HCT116 (cell line): ENCODE measurements at regions not wholly inside any gene's neighbourhood (a gene's known extent, or its start where the extent isn't known, plus 50 kb on each side); places are given as distances from the start of the nearest gene placed in this dataset.

Experiments used
- ATAC-seq: fragments of 200-7000 bp; cut with Tn5 transposase; 2 replicates; pipeline ENCODE4 v1.9.1; 2020; ENCODE audit warnings: mild to moderate bottlenecking, moderate library complexity
- BruUV-seq: library from RNA; stranded (reverse); fragments of 400-500 nt; replicated peaks from 2 replicates; lab custom pipeline; 2021; lab: Mats Ljungman, UMichigan
- CTCF ChIA-PET: fragments of 300-600 bp; sonication (Branson Sonifier 250); formaldehyde crosslinking; loops from one replicate; lab custom pipeline; 2021; ENCODE audit warnings: antibody characterized with exemption; lab: Charles Lee
- POLR2A ChIA-PET: fragments of 300-600, 350-600 bp; sonication (Branson Sonifier 250); formaldehyde crosslinking; loops from one replicate; lab custom pipeline; 2021; ENCODE audit warnings: antibody characterized with exemption; lab: Charles Lee
- RAD21 ChIA-PET, 2 experiments: fragments of 300-600 bp; sonication (Branson Sonifier 250); formaldehyde crosslinking; loops; one replicate each; lab custom pipeline; 2023; ENCODE audit warnings: low total read pairs in 2 of 2; ENCODE audit not compliant: uncharacterized antibody in 2 of 2, unreplicated experiment in 2 of 2, low non-redundant PET in 1 of 2; lab: Charles Lee
- DNase-seq: peaks from one replicate; pipeline ENCODE4 v3.0.0-alpha.2; 2010; ENCODE audit warnings: low read depth, low spot score
- H2AFZ ChIP-seq: fragments of 200-600 bp; shearing (Covaris generic), sonication (generic); 2 replicates; pipeline ENCODE4 v1.6.1; 2017; ENCODE audit warnings: low read depth, mixed run types, mixed read lengths, antibody characterized with exemption, low read length; ENCODE audit not compliant: poor library complexity, severe bottlenecking
- H3K27ac ChIP-seq: 2 replicates; pipeline ENCODE4 v1.5.1; 2012; ENCODE audit warnings: low read depth, low read length
- H3K27me3 ChIP-seq: fragments of 200-600 bp; sonication (generic); 2 replicates; pipeline ENCODE4 v1.6.1; 2016; ENCODE audit warnings: mixed run types, low read length, mixed read lengths; ENCODE audit not compliant: insufficient read depth
- H3K36me3 ChIP-seq, 2 experiments: fragments of 200-500 bp in 1 of 2; fragments of 200-600 bp in 1 of 2; sonication (Bioruptor generic) in 1 of 2; sonication (generic) in 1 of 2; 2 replicates each; pipeline versions ENCODE4 v1.5.1 to v1.6.1; 2014 to 2016; ENCODE audit warnings: low read length in 2 of 2, inconsistent platforms in 1 of 2, mixed read lengths in 1 of 2, mixed run types in 1 of 2; ENCODE audit not compliant: insufficient read depth in 2 of 2, control insufficient read depth in 1 of 2
- H3K4me1 ChIP-seq, 2 experiments: fragments of 200-600 bp in 1 of 2; sonication (generic) in 1 of 2; 2 replicates each; pipeline versions ENCODE4 v1.5.1 to v1.6.1; 2012 to 2017; ENCODE audit warnings: low read length in 2 of 2, inconsistent platforms in 1 of 2, mild to moderate bottlenecking in 1 of 2, mixed read lengths in 1 of 2, mixed run types in 1 of 2, moderate library complexity in 1 of 2; ENCODE audit not compliant: insufficient read depth in 2 of 2, control insufficient read depth in 1 of 2
- H3K4me2 ChIP-seq: fragments of 200-600 bp; sonication (generic); 2 replicates; pipeline ENCODE4 v1.6.1; 2017; ENCODE audit warnings: mixed run types, low read length, mixed read lengths
- H3K4me3 ChIP-seq, 2 experiments: fragments of 200-600 bp in 1 of 2; sonication (generic) in 1 of 2; replicated peaks in 1 of 2; 2 replicates each; pipeline ENCODE4 v1.5.1; 2011 to 2016; ENCODE audit warnings: low read length in 2 of 2, control low read depth in 1 of 2, low read depth in 1 of 2, mild to moderate bottlenecking in 1 of 2, mixed read lengths in 1 of 2, mixed run types in 1 of 2
- H3K79me2 ChIP-seq: fragments of 200-600 bp; sonication (generic); 2 replicates; pipeline ENCODE4 v1.6.1; 2017; ENCODE audit warnings: mild to moderate bottlenecking, mixed run types, low read length, moderate library complexity, mixed read lengths; ENCODE audit not compliant: insufficient read depth
- H3K9ac ChIP-seq: fragments of 200-600 bp; sonication (generic); 2 replicates; pipeline ENCODE4 v1.6.1; 2016; ENCODE audit warnings: low read length, mixed read lengths
- H3K9me2 ChIP-seq: fragments of 200-600 bp; sonication (generic), shearing (Covaris generic); 2 replicates; pipeline ENCODE4 v1.6.1; 2017; ENCODE audit warnings: mixed run types, mild to moderate bottlenecking, moderate library complexity; ENCODE audit not compliant: insufficient read depth
- H3K9me3 ChIP-seq, 2 experiments: fragments of 200-500 bp in 1 of 2; fragments of 200-600 bp in 1 of 2; sonication (Bioruptor generic) in 1 of 2; sonication (generic) in 1 of 2; 2 replicates each; pipeline ENCODE4 v1.6.1; 2014 to 2017; ENCODE audit warnings: low read length in 2 of 2, mixed read lengths in 2 of 2, inconsistent platforms in 1 of 2, low read depth in 1 of 2, mild to moderate bottlenecking in 1 of 2, mixed run types in 1 of 2, moderate library complexity in 1 of 2; ENCODE audit not compliant: control insufficient read depth in 1 of 2, insufficient read depth in 1 of 2
- H4K20me1 ChIP-seq: fragments of 200-600 bp; sonication (generic), shearing (Covaris generic); 2 replicates; pipeline ENCODE4 v1.6.1; 2017; ENCODE audit warnings: mixed run types, mild to moderate bottlenecking, moderate library complexity; ENCODE audit not compliant: insufficient read depth
- ELF1 ChIP-seq: IDR thresholded peaks from 2 replicates; pipeline ENCODE4 v1.6.1; 2012; ENCODE audit warnings: low read depth, borderline replicate concordance
- EZH2 ChIP-seq: fragments of 200-600 bp; sonication (generic); IDR thresholded peaks from 2 replicates; pipeline ENCODE4 v1.6.1; 2017; ENCODE audit warnings: antibody characterized with exemption, mixed run types
- FOSL1 ChIP-seq: IDR thresholded peaks from 2 replicates; pipeline ENCODE4 v1.6.1; 2012; ENCODE audit warnings: low read depth
- JUND ChIP-seq: IDR thresholded peaks from 2 replicates; pipeline ENCODE4 v1.6.1; 2012
- POLR2AphosphoS5 ChIP-seq: IDR thresholded peaks from 2 replicates; pipeline ENCODE4 v1.6.1; 2011; ENCODE audit warnings: mild to moderate bottlenecking, low read depth, low read length, moderate library complexity
- RAD21 ChIP-seq: IDR thresholded peaks from 2 replicates; pipeline ENCODE4 v1.6.1; 2012; ENCODE audit warnings: low read depth, mild to moderate bottlenecking
- SIN3A ChIP-seq: IDR thresholded peaks from 2 replicates; pipeline ENCODE4 v1.6.1; 2012; ENCODE audit warnings: low read depth
- SP1 ChIP-seq: IDR thresholded peaks from 2 replicates; pipeline ENCODE4 v1.6.1; 2012; ENCODE audit warnings: low read depth
- SRF ChIP-seq: IDR thresholded peaks from 2 replicates; pipeline ENCODE4 v1.6.1; 2012; ENCODE audit warnings: low read depth
- TCF7L2 ChIP-seq: IDR thresholded peaks from 2 replicates; pipeline ENCODE4 v1.7.0; 2011; ENCODE audit warnings: borderline replicate concordance, inconsistent platforms; ENCODE audit not compliant: insufficient read depth, insufficient read length; ENCODE audit errors: extremely low read depth
- YY1 ChIP-seq: IDR thresholded peaks from 2 replicates; pipeline ENCODE4 v1.6.1; 2011; ENCODE audit warnings: low read length, low read depth, moderate library complexity, mild to moderate bottlenecking; ENCODE audit not compliant: insufficient replicate concordance; ENCODE audit errors: extremely low read depth
- ZFX ChIP-seq: fragments of 450-650 bp; IDR thresholded peaks from 2 replicates; pipeline ENCODE4 v1.6.1; 2017
- intact Hi-C: fragments of 100-400 bp; cut with micrococcal nuclease; formaldehyde crosslinking; loops from 2 replicates; pipeline ENCODE4 v1.10.0; 2022
- TF ChIP-seq, protein P1 (sequence below): IDR thresholded peaks from 2 replicates; pipeline ENCODE4 v1.6.1; 2011; ENCODE audit warnings: mild to moderate bottlenecking, low read length, moderate library complexity; ENCODE audit not compliant: insufficient replicate concordance; ENCODE audit errors: extremely low read depth
- TF ChIP-seq, protein P2 (sequence below): IDR thresholded peaks from 2 replicates; pipeline ENCODE4 v1.6.1; 2012
- TF ChIP-seq, protein P3 (sequence below), 3 experiments: fragments of 200-600 bp in 1 of 3; sonication (generic) in 1 of 3; IDR thresholded peaks in 2 of 3; conservative IDR thresholded peaks in 1 of 3; 2 replicates each; pipeline ENCODE4 v1.5.1; 2012 to 2017; ENCODE audit warnings: low read depth in 2 of 3, low read length in 2 of 3, antibody characterized with exemption in 1 of 3, borderline replicate concordance in 1 of 3, control low read depth in 1 of 3, mild to moderate bottlenecking in 1 of 3, mixed read lengths in 1 of 3, mixed run types in 1 of 3, moderate library complexity in 1 of 3; ENCODE audit not compliant: insufficient read depth in 1 of 3
- TF ChIP-seq, protein P4 (sequence below): IDR thresholded peaks from 2 replicates; pipeline ENCODE4 v1.6.1; 2012; ENCODE audit warnings: low read depth

DNA sequence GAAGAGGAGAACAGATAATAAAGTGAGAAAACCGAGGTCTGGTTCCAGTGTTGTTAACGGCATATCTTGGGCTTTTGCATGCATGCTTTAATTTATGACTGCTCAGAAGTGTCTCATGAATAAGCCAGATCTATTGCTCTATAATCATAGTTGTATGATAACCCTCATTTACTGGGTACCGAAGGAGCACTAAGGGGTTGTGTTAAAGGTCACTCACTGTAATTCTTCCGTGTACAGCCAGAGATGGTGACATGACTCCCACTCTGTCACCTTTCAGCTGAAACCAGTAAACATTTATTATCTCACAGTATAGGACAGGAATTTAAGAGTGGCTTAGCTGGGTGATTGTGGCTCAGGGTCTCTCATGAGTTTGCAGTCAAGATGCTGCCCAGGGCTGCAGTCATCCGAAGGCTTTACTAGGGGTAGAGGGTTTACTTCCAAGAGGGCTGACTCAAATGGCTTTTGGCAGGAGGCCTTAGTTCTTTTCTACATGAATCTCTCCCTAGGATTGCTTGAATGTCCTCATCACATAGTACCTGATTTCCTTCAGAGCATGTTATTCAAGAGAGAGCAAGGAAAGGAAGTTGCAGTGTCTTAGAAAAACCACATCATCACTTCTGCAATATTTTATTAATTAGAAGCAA lies 107.0 kb downstream of the NAB1 start (continued):
- TF ChIP-seq SIN3A: no peak
- TF ChIP-seq, all 23 proteins: peak for 0

GRCh38 chr2:190759749-190760213 lies 110.9 kb downstream of the NAB1 start:
- Histone ChIP-seq H3K4me3 (peak overlapping the region in 1 of 2 experiments; percentile 14; a peak in 2 of 4 replicates), H3K36me3 (no peaks in the 10 kb centered on the region), H2AFZ (peak overlapping the region; percentile 99), H3K9ac (no peak overlapping the region), H4K20me1 (no peaks in the 10 kb centered on the region), H3K27me3 (no peaks in the 10 kb centered on the region), H3K4me1 (peaks cover 7 to 15% of the 10 kb centered on the region in 2 experiments; a peak in 3 of 4 replicates), H3K27ac (peak overlapping the region; percentile 24; the same call in 1 of the 2 replicates), H3K79me2 (no peaks in the 10 kb centered on the region), H3K9me3 (no peaks in the 10 kb centered on the region), H3K4me2 (peak overlapping the region; percentile 57), H3K9me2 (no peaks in the 10 kb centered on the region)
- ChIA-PET POLR2A (interaction anchor here (0.7 to 0.8 kb wide), 2 partner anchors 13 to 186 kb away, joined by 4 to 5 read pairs; no protein-coding TSS in a partner anchor), CTCF (interaction anchor here (1.2 kb wide), 1 partner anchor 21 kb away, joined by 3 read pairs; no protein-coding TSS in a partner anchor), RAD21 (interaction anchor here in 1 of 2 experiments (0.6 kb wide), 1 partner anchor 202 kb away, joined by 3 read pairs; no protein-coding TSS in a partner anchor)
- peak; percentile 36 for DNase-seq
- BruUV-seq: TSS peak; percentile 83
- peak; percentile 78 for ATAC-seq
- intact Hi-C loops: no loop called here
- TF ChIP-seq EZH2: no peak
- TF ChIP-seq SP1: peak; percentile 59
- TF ChIP-seq RAD21: 0 out of 2 replicates have a peak, but pooled peaks have one; percentile 22
- TF ChIP-seq, protein P1, sequence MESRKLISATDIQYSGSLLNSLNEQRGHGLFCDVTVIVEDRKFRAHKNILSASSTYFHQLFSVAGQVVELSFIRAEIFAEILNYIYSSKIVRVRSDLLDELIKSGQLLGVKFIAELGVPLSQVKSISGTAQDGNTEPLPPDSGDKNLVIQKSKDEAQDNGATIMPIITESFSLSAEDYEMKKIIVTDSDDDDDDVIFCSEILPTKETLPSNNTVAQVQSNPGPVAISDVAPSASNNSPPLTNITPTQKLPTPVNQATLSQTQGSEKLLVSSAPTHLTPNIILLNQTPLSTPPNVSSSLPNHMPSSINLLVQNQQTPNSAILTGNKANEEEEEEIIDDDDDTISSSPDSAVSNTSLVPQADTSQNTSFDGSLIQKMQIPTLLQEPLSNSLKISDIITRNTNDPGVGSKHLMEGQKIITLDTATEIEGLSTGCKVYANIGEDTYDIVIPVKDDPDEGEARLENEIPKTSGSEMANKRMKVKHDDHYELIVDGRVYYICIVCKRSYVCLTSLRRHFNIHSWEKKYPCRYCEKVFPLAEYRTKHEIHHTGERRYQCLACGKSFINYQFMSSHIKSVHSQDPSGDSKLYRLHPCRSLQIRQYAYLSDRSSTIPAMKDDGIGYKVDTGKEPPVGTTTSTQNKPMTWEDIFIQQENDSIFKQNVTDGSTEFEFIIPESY: no peak
- TF ChIP-seq FOSL1: peak; percentile 93
- no peak for TF ChIP-seq TCF7L2
- TF ChIP-seq, protein P2, sequence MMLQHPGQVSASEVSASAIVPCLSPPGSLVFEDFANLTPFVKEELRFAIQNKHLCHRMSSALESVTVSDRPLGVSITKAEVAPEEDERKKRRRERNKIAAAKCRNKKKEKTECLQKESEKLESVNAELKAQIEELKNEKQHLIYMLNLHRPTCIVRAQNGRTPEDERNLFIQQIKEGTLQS: no peak; the same call in 1 of the 2 replicates
- TF ChIP-seq, protein P3, sequence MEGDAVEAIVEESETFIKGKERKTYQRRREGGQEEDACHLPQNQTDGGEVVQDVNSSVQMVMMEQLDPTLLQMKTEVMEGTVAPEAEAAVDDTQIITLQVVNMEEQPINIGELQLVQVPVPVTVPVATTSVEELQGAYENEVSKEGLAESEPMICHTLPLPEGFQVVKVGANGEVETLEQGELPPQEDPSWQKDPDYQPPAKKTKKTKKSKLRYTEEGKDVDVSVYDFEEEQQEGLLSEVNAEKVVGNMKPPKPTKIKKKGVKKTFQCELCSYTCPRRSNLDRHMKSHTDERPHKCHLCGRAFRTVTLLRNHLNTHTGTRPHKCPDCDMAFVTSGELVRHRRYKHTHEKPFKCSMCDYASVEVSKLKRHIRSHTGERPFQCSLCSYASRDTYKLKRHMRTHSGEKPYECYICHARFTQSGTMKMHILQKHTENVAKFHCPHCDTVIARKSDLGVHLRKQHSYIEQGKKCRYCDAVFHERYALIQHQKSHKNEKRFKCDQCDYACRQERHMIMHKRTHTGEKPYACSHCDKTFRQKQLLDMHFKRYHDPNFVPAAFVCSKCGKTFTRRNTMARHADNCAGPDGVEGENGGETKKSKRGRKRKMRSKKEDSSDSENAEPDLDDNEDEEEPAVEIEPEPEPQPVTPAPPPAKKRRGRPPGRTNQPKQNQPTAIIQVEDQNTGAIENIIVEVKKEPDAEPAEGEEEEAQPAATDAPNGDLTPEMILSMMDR (IDR thresholded peaks at IDR 0.05 in 2 of 3, conservative IDR thresholded peaks at IDR 0.05 in 1 of 3; ENCODE audit: borderline replicate concordance in 1 of 3, insufficient read depth in 1 of 3, low read depth in 2 of 3, low read length in 2 of 3): no peak
- no peak for TF ChIP-seq ELF1
- TF ChIP-seq, protein P4, sequence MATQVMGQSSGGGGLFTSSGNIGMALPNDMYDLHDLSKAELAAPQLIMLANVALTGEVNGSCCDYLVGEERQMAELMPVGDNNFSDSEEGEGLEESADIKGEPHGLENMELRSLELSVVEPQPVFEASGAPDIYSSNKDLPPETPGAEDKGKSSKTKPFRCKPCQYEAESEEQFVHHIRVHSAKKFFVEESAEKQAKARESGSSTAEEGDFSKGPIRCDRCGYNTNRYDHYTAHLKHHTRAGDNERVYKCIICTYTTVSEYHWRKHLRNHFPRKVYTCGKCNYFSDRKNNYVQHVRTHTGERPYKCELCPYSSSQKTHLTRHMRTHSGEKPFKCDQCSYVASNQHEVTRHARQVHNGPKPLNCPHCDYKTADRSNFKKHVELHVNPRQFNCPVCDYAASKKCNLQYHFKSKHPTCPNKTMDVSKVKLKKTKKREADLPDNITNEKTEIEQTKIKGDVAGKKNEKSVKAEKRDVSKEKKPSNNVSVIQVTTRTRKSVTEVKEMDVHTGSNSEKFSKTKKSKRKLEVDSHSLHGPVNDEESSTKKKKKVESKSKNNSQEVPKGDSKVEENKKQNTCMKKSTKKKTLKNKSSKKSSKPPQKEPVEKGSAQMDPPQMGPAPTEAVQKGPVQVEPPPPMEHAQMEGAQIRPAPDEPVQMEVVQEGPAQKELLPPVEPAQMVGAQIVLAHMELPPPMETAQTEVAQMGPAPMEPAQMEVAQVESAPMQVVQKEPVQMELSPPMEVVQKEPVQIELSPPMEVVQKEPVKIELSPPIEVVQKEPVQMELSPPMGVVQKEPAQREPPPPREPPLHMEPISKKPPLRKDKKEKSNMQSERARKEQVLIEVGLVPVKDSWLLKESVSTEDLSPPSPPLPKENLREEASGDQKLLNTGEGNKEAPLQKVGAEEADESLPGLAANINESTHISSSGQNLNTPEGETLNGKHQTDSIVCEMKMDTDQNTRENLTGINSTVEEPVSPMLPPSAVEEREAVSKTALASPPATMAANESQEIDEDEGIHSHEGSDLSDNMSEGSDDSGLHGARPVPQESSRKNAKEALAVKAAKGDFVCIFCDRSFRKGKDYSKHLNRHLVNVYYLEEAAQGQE: no peak
- no peak for TF ChIP-seq YY1
- no peak for TF ChIP-seq POLR2AphosphoS5
- peak; percentile 61 for TF ChIP-seq SRF
- no peak for TF ChIP-seq SIN3A
- no peak for TF ChIP-seq ZFX
- TF ChIP-seq JUND: peak; percentile 91
